Ascending aorta (tissue), 2 donors: ENCODE measurements at regions not wholly inside any gene's neighbourhood (a gene's known extent, or its start where the extent isn't known, plus 50 kb on each side); places are given as distances from the start of the nearest gene placed in this dataset.
"Not testable (repeated sequence)": the region's sequence is repeated elsewhere in the genome, so short reads cannot be mapped to it uniquely, and the experiment has no call there.

Source experiments
- DNase-seq, 2 donors: peaks; one replicate each; pipeline ENCODE4 v3.0.0-alpha.2; 2019; ENCODE audit warnings: low spot score in 2 of 2
- H3K27ac ChIP-seq, 2 donors: fragments of 200-600 bp; sonication (generic); one replicate each; pipeline ENCODE4 v1.5.1; 2016 to 2017; ENCODE audit warnings: mild to moderate bottlenecking in 1 of 2
- H3K27me3 ChIP-seq: fragments of 200-600 bp; sonication (generic); one replicate; pipeline ENCODE4 v1.5.1; 2017
- H3K36me3 ChIP-seq, 2 donors: fragments of 200-600 bp; sonication (generic); one replicate each; pipeline ENCODE4 v1.5.1; 2016
- H3K4me1 ChIP-seq, 2 donors: fragments of 200-600 bp; sonication (generic); one replicate each; pipeline ENCODE4 v1.5.1; 2016 to 2017; ENCODE audit warnings: mild to moderate bottlenecking in 1 of 2
- H3K4me3 ChIP-seq, 2 donors: fragments of 200-600 bp; sonication (generic); one replicate each; pipeline ENCODE4 v1.5.1; 2016 to 2017; ENCODE audit warnings: mild to moderate bottlenecking in 1 of 2
- H3K9me3 ChIP-seq, 2 donors: fragments of 200-600 bp; sonication (generic); one replicate each; pipeline ENCODE4 v1.5.1; 2016
- intact Hi-C: fragments of 100-400 bp; cut with DNase I; formaldehyde crosslinking; loops from one replicate; pipeline ENCODE4 v1.15.1; 2023
- TF ChIP-seq, protein P1 (sequence below), 3 experiments: fragments of 200-600 bp in 2 of 3; fragments of 450-650 bp in 1 of 3; sonication (generic) in 2 of 3; IDR thresholded peaks; one replicate each; pipeline ENCODE4 v1.5.1; 2016 to 2019; ENCODE audit warnings: antibody characterized with exemption in 3 of 3, mild to moderate bottlenecking in 1 of 3, moderate library complexity in 1 of 3

DNA sequence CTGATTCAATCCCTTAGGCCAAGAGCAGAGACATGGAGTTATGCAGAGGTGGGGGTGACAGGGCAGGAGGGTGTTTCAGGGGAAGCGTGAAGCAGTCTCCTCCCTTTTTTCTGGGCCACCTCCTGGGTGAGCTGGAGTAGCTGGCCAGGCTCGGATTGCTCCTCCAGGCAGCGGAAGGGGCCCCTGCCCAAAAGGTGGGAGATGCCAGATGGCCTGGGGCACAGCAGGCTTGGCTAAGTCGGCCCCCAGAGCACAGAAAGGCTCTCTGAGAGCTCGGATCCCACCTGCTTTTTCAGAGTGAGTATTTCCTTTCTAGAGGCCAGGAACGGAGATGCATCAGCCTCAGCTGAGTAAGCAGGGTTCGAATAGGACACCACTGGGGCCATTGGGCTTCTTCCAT, 196.9 kb downstream of the ANKRD30B start:
- no peaks in the 10 kb centered on the region for H3K4me1 ChIP-seq
- H3K36me3 ChIP-seq = no peaks in the 10 kb centered on the region
- intact Hi-C loops = no loop called here
- DNase-seq = peak in 1 of 2 donors; percentile 11
- H3K27ac ChIP-seq = no peak overlapping the region
- TF ChIP-seq, protein P1, sequence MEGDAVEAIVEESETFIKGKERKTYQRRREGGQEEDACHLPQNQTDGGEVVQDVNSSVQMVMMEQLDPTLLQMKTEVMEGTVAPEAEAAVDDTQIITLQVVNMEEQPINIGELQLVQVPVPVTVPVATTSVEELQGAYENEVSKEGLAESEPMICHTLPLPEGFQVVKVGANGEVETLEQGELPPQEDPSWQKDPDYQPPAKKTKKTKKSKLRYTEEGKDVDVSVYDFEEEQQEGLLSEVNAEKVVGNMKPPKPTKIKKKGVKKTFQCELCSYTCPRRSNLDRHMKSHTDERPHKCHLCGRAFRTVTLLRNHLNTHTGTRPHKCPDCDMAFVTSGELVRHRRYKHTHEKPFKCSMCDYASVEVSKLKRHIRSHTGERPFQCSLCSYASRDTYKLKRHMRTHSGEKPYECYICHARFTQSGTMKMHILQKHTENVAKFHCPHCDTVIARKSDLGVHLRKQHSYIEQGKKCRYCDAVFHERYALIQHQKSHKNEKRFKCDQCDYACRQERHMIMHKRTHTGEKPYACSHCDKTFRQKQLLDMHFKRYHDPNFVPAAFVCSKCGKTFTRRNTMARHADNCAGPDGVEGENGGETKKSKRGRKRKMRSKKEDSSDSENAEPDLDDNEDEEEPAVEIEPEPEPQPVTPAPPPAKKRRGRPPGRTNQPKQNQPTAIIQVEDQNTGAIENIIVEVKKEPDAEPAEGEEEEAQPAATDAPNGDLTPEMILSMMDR (IDR thresholded peaks at IDR 0.05) = no peak
- no peaks in the 10 kb centered on the region for H3K9me3 ChIP-seq
- no peak overlapping the region for H3K4me3 ChIP-seq
- H3K27me3 ChIP-seq = no peaks in the 10 kb centered on the region

DNA sequence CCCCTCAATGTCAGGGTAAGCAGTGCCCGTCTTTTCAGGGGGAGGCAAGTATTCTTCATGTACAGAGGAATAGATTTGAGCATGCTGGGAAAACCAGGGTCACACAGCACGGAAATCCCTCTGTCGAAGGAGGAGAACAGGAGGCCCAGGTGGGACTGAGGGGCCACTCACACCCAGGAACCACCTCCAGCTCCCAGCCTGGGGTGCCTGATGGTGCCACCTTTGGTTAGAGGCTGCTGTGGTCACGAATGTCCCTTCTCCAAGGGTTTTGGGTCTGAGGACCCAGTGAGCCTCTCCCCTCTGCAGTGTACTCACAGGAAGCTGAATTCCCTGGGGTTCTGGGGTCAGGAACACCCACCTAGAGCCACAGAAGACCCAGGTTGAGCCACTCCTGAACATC, 197.3 kb downstream of the ANKRD30B start:
- H3K4me3 ChIP-seq = no peak overlapping the region
- no peaks in the 10 kb centered on the region for H3K9me3 ChIP-seq
- peak in 1 of 2 donors; percentile 43 for DNase-seq
- no peak overlapping the region for H3K27ac ChIP-seq
- no peaks in the 10 kb centered on the region for H3K4me1 ChIP-seq
- intact Hi-C loops = no loop called here
- H3K36me3 ChIP-seq = no peaks in the 10 kb centered on the region
- TF ChIP-seq, protein P1 (IDR thresholded peaks at IDR 0.05) = no peak
- no peaks in the 10 kb centered on the region for H3K27me3 ChIP-seq

DNA sequence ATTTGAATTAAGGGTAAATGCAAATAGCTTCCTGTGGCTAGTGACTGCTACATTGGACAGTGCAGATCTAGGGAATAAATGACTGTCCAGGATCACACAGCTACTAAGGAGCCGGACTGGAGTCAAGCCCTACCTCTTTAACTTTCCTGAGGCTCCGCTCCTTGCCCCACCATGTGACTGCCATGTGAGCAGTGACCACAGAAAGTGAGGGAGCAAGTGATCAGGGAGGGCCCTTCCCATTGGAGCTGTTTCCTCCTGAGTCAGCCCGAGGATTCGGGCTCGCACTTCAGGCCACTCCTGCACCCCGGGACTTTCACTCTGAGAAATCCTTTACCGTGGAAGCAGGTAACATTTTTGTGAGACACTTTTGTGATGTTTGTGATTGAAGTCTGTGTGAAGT, 198.0 kb downstream of the ANKRD30B start:
- TF ChIP-seq, protein P1 (IDR thresholded peaks at IDR 0.05) = no peak
- Histone ChIP-seq H3K36me3 (no peaks in the 10 kb centered on the region), H3K9me3 (no peaks in the 10 kb centered on the region), H3K4me3 (no peak overlapping the region), H3K27me3 (no peaks in the 10 kb centered on the region), H3K4me1 (no peaks in the 10 kb centered on the region), H3K27ac (no peak overlapping the region)
- intact Hi-C loops = no loop called here
- peak in 1 of 2 donors; percentile 38 for DNase-seq

DNA sequence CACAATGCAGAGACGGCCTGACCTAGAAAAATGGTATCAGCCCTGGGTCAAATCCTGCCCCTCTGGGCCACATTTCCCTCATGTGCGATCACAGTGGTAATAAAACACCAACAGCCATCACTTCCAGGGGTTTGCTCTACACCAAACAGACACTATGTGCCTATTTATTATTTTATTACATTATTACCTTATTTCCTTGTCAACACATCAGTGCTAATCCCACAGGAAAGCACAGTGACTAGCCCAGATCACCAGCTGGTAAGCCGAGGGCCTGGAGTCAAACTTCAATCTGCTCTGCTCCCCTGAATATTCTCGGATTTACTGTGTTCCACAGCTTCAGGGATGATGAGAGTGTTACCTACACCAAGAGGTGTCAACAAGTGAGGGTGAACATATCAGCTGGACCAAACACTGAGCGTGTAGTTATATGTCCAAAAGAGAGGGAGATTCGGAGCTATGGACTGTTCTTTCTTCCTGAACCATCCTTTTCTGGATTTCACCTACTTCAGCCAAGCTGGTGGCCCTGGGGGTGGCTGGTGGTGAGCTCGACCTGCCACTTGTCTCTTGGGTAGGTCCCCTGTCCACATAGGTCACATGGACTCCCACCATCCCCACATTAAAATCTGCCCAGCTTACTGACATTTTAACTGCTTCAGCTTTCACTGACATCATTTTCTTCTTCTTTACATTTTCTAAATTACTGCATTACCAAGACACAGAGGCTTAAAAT, 198.9 kb downstream of the ANKRD30B start:
- H3K4me3 ChIP-seq, intact Hi-C loops, H3K36me3 ChIP-seq, H3K4me1 ChIP-seq, H3K9me3 ChIP-seq, H3K27ac ChIP-seq, H3K27me3 ChIP-seq: not testable (repeated sequence)
- DNase-seq = peak in 1 of 2 donors; percentile 19

DNA sequence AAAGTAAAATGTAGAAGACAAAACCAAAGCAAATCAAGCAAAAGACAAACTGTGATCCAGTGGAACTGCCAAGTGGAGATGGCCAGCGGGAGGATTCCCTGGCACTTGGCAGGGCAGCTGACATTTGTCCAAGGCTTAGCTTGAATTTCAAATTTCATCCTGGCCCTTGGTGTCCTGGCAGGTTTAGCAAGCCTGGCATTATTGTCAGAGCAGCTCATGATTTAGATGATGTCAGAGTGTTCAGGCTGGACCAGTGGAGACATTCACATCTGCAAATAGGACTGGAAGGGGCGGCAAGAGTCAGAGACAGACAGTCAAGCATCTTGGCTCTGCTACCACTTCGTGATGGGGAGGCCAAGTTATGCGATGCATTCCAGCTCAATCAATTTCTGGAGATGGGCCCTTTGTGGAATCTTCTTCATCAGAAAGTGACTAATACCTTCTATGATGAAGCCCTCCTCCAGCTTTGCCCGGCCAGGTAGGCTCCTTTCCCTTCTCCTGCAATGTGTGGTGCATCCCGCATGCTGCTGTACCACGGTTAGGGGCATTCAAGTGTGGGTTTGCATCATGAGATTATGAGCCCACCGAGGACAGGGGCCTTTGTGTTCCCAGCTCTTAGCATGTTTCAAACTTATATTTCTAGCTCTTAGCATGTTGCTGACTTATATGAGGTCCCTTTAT, 199.7 kb downstream of the ANKRD30B start:
- Histone ChIP-seq H3K27me3 (no peaks in the 10 kb centered on the region), H3K9me3 (no peaks in the 10 kb centered on the region), H3K4me1 (no peaks in the 10 kb centered on the region), H3K36me3 (no peaks in the 10 kb centered on the region), H3K27ac (no peak overlapping the region), H3K4me3 (no peak overlapping the region)
- peak in 1 of 2 donors; percentile 15 for DNase-seq
- TF ChIP-seq, protein P1 (IDR thresholded peaks at IDR 0.05) = no peak
- intact Hi-C loops = no loop called here

DNA sequence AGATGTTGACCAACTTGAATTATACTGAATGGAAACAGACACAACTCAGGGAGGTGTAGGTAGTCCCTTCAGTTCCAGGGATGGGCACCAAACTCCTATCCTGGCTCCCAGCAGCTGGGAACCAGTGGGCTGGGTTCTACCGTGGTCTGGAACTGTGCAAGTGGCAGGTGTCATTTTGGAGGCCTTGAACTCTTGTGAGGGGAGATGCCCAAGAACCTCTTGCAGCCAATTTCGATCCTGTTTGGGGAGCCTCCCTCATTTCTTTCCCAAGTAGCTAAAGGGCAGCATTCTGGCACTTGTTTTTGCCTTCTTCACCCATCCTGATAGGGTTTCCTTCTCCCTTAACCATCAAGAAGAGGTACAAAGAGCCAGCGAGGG, 200.2 kb downstream of the ANKRD30B start:
- Histone ChIP-seq H3K9me3 (no peaks in the 10 kb centered on the region), H3K27me3 (no peaks in the 10 kb centered on the region), H3K36me3 (no peaks in the 10 kb centered on the region), H3K27ac (no peak overlapping the region), H3K4me3 (no peak overlapping the region), H3K4me1 (no peaks in the 10 kb centered on the region)
- TF ChIP-seq, protein P1 (IDR thresholded peaks at IDR 0.05) = no peak
- intact Hi-C loops = no loop called here
- peak in 1 of 2 donors; percentile 38 for DNase-seq
